Prostate gland (tissue), 2 donors: ENCODE measurements at regions not wholly inside any gene's neighbourhood (a gene's known extent, or its start where the extent isn't known, plus 50 kb on each side); places are given as distances from the start of the nearest gene placed in this dataset.

ENCODE experiments used
- POLR2A ChIP-seq: fragments of 450-650 bp; IDR thresholded peaks from one replicate; pipeline ENCODE4 v1.6.1; 2016; ENCODE audit warnings: antibody characterized with exemption, mild to moderate bottlenecking
- POLR2AphosphoS5 ChIP-seq: sonication (generic); formaldehyde crosslinking; IDR thresholded peaks from one replicate; pipeline ENCODE4 v1.6.1; 2017; ENCODE audit warnings: antibody characterized with exemption
- TF ChIP-seq, protein P1 (sequence below), 4 experiments: fragments of 200-600 bp in 2 of 4; fragments of 450-650 bp in 2 of 4; sonication (generic) in 2 of 4; IDR thresholded peaks; 1 replicate in 3 of 4; 2 replicates in 1 of 4; pipeline ENCODE4 v1.5.1; 2016 to 2019; ENCODE audit warnings: antibody characterized with exemption in 4 of 4, mild to moderate bottlenecking in 2 of 4, moderate library complexity in 2 of 4

DNA sequence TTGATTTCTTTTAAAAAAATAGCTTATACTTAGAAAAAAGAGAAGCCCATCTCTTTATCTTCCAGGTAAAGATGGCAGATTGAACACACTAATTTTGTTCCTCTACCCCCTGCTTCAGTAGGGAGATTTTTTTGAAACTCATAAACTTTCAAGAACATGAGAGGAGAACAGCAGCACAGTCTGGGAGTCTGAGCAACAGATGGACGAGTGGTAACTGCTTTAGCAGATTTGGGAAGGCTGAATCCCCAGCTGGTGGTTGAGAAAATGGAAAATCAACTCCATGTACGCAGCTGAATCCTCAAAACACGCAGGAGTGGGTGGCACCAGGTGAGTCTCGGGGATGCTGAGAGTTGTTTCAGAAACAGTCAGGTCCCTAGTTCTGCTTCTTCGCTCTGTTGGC is 114.6 kb upstream of the CTBP2 start:
- TF ChIP-seq, protein P1, sequence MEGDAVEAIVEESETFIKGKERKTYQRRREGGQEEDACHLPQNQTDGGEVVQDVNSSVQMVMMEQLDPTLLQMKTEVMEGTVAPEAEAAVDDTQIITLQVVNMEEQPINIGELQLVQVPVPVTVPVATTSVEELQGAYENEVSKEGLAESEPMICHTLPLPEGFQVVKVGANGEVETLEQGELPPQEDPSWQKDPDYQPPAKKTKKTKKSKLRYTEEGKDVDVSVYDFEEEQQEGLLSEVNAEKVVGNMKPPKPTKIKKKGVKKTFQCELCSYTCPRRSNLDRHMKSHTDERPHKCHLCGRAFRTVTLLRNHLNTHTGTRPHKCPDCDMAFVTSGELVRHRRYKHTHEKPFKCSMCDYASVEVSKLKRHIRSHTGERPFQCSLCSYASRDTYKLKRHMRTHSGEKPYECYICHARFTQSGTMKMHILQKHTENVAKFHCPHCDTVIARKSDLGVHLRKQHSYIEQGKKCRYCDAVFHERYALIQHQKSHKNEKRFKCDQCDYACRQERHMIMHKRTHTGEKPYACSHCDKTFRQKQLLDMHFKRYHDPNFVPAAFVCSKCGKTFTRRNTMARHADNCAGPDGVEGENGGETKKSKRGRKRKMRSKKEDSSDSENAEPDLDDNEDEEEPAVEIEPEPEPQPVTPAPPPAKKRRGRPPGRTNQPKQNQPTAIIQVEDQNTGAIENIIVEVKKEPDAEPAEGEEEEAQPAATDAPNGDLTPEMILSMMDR (IDR thresholded peaks at IDR 0.05): no peak
- TF ChIP-seq POLR2A (no peak), POLR2AphosphoS5 (no peak)
